ENCODE measurements at regions not wholly inside any gene's neighbourhood (a gene's known extent, or its start where the extent isn't known, plus 50 kb on each side); places are given as distances from the start of the nearest gene placed in this dataset.

GRCh38 chr18:77520767-77521166 lies 271.1 kb downstream of the GALR1 start:
- TF ChIP-seq CTCF (IDR thresholded peaks at IDR 0.05) (no peak), POLR2A (IDR thresholded peaks at IDR 0.05) (no peak), POLR2AphosphoS5 (IDR thresholded peaks at IDR 0.05; ENCODE audit: insufficient read depth in 1 of 2, low read depth in 1 of 2) (no peak)

All from vagina (tissue), 2 donors.